MM.1S (cell line): ENCODE measurements at regions not wholly inside any gene's neighbourhood (a gene's known extent, or its start where the extent isn't known, plus 50 kb on each side); places are given as distances from the start of the nearest gene placed in this dataset.

Source experiments
- DNase-seq: peaks from one replicate; pipeline ENCODE4 v3.0.0-alpha.2; 2015
- H2AFZ ChIP-seq: fragments of 300-600 bp; sonication (generic); 2 replicates; pipeline ENCODE4 v1.6.0; 2016; ENCODE audit warnings: antibody characterized with exemption, low read length
- H3F3A ChIP-seq: fragments of 300-600 bp; sonication (generic); 2 replicates; pipeline ENCODE4 v1.6.1; 2016; ENCODE audit warnings: mild to moderate bottlenecking, antibody characterized with exemption, low read length, moderate library complexity, mixed read lengths; ENCODE audit not compliant: insufficient read depth
- H3K27ac ChIP-seq: fragments of 300-600 bp; sonication (generic); 2 replicates; pipeline ENCODE4 v1.5.1; 2016; ENCODE audit warnings: mild to moderate bottlenecking, low read length
- H3K27me3 ChIP-seq: fragments of 300-600 bp; sonication (generic); replicated peaks from 2 replicates; pipeline ENCODE4 v1.6.0; 2016; ENCODE audit warnings: low read length; ENCODE audit not compliant: insufficient read depth
- H3K36me3 ChIP-seq: fragments of 300-600 bp; sonication (generic); replicated peaks from 2 replicates; pipeline ENCODE4 v1.6.1; 2016; ENCODE audit warnings: mild to moderate bottlenecking, low read length, mixed read lengths; ENCODE audit not compliant: insufficient read depth
- H3K4me1 ChIP-seq: fragments of 300-600 bp; sonication (generic); 2 replicates; pipeline ENCODE4 v1.6.1; 2016; ENCODE audit warnings: low read length, mixed read lengths
- H3K4me2 ChIP-seq: fragments of 300-600 bp; sonication (generic); 2 replicates; pipeline ENCODE4 v1.6.0; 2016; ENCODE audit warnings: low read depth, low read length
- H3K4me3 ChIP-seq: fragments of 300-600 bp; sonication (generic); 2 replicates; pipeline ENCODE4 v1.5.1; 2016; ENCODE audit warnings: low read length, mixed read lengths
- H3K79me2 ChIP-seq: fragments of 300-600 bp; sonication (generic); 2 replicates; pipeline ENCODE4 v1.6.1; 2016; ENCODE audit warnings: mixed run types, low read length, mixed read lengths
- H3K9ac ChIP-seq: fragments of 300-600 bp; sonication (generic); 2 replicates; pipeline ENCODE4 v1.6.1; 2016; ENCODE audit warnings: low read length, mixed read lengths
- H3K9me2 ChIP-seq: fragments of 300-600 bp; sonication (generic); replicated peaks from 2 replicates; pipeline ENCODE4 v1.6.1; 2016; ENCODE audit warnings: mild to moderate bottlenecking, low read length, mixed read lengths; ENCODE audit not compliant: insufficient read depth
- H3K9me3 ChIP-seq: fragments of 300-600 bp; sonication (generic); replicated peaks from 2 replicates; pipeline ENCODE4 v1.6.1; 2016; ENCODE audit warnings: mild to moderate bottlenecking, low read length, mixed read lengths; ENCODE audit not compliant: insufficient read depth
- H4K20me1 ChIP-seq: fragments of 300-600 bp; sonication (generic); 2 replicates; pipeline ENCODE4 v1.6.1; 2016; ENCODE audit warnings: mild to moderate bottlenecking, low read length, moderate library complexity, mixed read lengths; ENCODE audit not compliant: insufficient read depth
- CTCF ChIP-seq: fragments of 300-600 bp; sonication (generic); IDR thresholded peaks from 2 replicates; pipeline ENCODE4 v1.5.1; 2016; ENCODE audit warnings: antibody characterized with exemption, low read length, mixed read lengths
- EZH2 ChIP-seq: fragments of 300-600 bp; sonication (generic); optimal IDR thresholded peaks from 2 replicates; pipeline ENCODE3; 2017; ENCODE audit warnings: low read depth, mild to moderate bottlenecking, antibody characterized with exemption, low read length, mixed read lengths
- EZH2phosphoT487 ChIP-seq: fragments of 300-600 bp; sonication (generic); IDR thresholded peaks from 2 replicates; pipeline ENCODE4 v1.6.1; 2018; ENCODE audit warnings: antibody characterized with exemption, low read length

- Histone ChIP-seq H3K79me2 (no peaks in the 10 kb centered on the region), H3K4me3 (no peak overlapping the region), H3K27ac (no peak overlapping the region), H3K27me3 (no peaks in the 10 kb centered on the region), H3K4me2 (no peak overlapping the region), H4K20me1 (no peaks in the 10 kb centered on the region), H3F3A (no peaks in the 10 kb centered on the region), H3K4me1 (no peaks in the 10 kb centered on the region), H3K9me3 (no peaks in the 10 kb centered on the region), H2AFZ (no peak overlapping the region), H3K9ac (no peak overlapping the region), H3K9me2 (no peaks in the 10 kb centered on the region), H3K36me3 (no peaks in the 10 kb centered on the region)
- TF ChIP-seq EZH2 = no peak
- TF ChIP-seq CTCF = no peak
- TF ChIP-seq EZH2phosphoT487 = no peak
- DNase-seq = no peak
Measured at GRCh38 chr1:45272913-45273371, 53.8 kb upstream of the HPDL start.

- no peak overlapping the region for H3K27ac ChIP-seq
- DNase-seq = peak; percentile 12
- H2AFZ ChIP-seq = 0 out of 2 replicates have a peak overlapping the region, but pooled peaks have one; percentile 19
Measured at GRCh38 chr1:45275054-45275453, 51.6 kb upstream of the HPDL start.

More at GRCh38 chr1:45275054-45275453, 51.6 kb upstream of the HPDL start:
- no peaks in the 10 kb centered on the region for H3K9me3 ChIP-seq
- H3K27me3 ChIP-seq = no peaks in the 10 kb centered on the region
- no peaks in the 10 kb centered on the region for H4K20me1 ChIP-seq
- no peak overlapping the region for H3K4me2 ChIP-seq
- H3K9me2 ChIP-seq = no peaks in the 10 kb centered on the region
- H3K36me3 ChIP-seq = no peaks in the 10 kb centered on the region
- H3K4me3 ChIP-seq = no peak overlapping the region
- TF ChIP-seq EZH2 = no peak
- TF ChIP-seq EZH2phosphoT487 = no peak
- TF ChIP-seq CTCF = no peak
- no peaks in the 10 kb centered on the region for H3K79me2 ChIP-seq
- no peak overlapping the region for H3K9ac ChIP-seq
- no peaks in the 10 kb centered on the region for H3F3A ChIP-seq
- no peaks in the 10 kb centered on the region for H3K4me1 ChIP-seq
